Vagina (tissue), 2 donors: ENCODE measurements at regions not wholly inside any gene's neighbourhood (a gene's known extent, or its start where the extent isn't known, plus 50 kb on each side); places are given as distances from the start of the nearest gene placed in this dataset.

Experiments
- POLR2A ChIP-seq, 2 donors: fragments of 450-650 bp; IDR thresholded peaks; one replicate each; pipeline ENCODE4 v1.6.1; 2017; ENCODE audit warnings: antibody characterized with exemption in 2 of 2, mild to moderate bottlenecking in 2 of 2, moderate library complexity in 2 of 2
- POLR2AphosphoS5 ChIP-seq, 2 donors: sonication (generic); formaldehyde crosslinking; IDR thresholded peaks; one replicate each; pipeline ENCODE4 v1.9.0; 2017; ENCODE audit warnings: antibody characterized with exemption in 2 of 2, mild to moderate bottlenecking in 2 of 2, low read depth in 1 of 2; ENCODE audit not compliant: insufficient read depth in 1 of 2
- TF ChIP-seq, protein P1 (sequence below), 3 experiments: fragments of 450-650 bp in 2 of 3; fragments of 200-600 bp in 1 of 3; sonication (generic) in 1 of 3; IDR thresholded peaks; one replicate each; pipeline ENCODE4 v1.5.1; 2017 to 2019; ENCODE audit warnings: antibody characterized with exemption in 3 of 3, mild to moderate bottlenecking in 2 of 3, moderate library complexity in 2 of 3

GRCh38 chr11:71302911-71303310 lies 50.5 kb upstream of the SHANK2 start:
- TF ChIP-seq, protein P1, sequence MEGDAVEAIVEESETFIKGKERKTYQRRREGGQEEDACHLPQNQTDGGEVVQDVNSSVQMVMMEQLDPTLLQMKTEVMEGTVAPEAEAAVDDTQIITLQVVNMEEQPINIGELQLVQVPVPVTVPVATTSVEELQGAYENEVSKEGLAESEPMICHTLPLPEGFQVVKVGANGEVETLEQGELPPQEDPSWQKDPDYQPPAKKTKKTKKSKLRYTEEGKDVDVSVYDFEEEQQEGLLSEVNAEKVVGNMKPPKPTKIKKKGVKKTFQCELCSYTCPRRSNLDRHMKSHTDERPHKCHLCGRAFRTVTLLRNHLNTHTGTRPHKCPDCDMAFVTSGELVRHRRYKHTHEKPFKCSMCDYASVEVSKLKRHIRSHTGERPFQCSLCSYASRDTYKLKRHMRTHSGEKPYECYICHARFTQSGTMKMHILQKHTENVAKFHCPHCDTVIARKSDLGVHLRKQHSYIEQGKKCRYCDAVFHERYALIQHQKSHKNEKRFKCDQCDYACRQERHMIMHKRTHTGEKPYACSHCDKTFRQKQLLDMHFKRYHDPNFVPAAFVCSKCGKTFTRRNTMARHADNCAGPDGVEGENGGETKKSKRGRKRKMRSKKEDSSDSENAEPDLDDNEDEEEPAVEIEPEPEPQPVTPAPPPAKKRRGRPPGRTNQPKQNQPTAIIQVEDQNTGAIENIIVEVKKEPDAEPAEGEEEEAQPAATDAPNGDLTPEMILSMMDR (IDR thresholded peaks at IDR 0.05): no peak
- TF ChIP-seq POLR2A (IDR thresholded peaks at IDR 0.05) (no peak), POLR2AphosphoS5 (IDR thresholded peaks at IDR 0.05; ENCODE audit: insufficient read depth in 1 of 2, low read depth in 1 of 2) (no peak)
